ENCODE measurements at regions not wholly inside any gene's neighbourhood (a gene's known extent, or its start where the extent isn't known, plus 50 kb on each side); places are given as distances from the start of the nearest gene placed in this dataset.

DNA sequence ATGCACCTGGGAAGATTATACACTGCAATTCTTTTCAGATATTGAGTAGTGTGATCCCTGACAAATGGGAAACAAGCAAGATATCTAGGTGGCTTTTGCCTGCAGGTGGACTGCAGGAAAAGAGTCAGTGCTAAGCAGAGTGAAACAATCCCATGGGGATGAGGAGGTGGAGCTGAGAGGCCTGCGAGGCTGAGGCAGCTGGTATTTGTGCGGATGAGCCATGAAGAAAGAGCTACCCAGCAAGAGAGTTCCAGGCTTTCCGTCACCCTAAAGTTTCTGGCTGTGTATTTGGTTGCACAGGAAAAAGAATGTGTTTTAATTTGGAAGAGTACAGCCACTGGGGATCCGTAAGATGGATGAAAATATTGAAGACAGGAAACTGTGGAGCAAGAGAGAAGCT, 714.1 kb upstream of the COBL start:
- no peak for DNase-seq
- no peak for TF ChIP-seq EP300 (IDR thresholded peaks at IDR 0.05)
- TF ChIP-seq, protein P1, sequence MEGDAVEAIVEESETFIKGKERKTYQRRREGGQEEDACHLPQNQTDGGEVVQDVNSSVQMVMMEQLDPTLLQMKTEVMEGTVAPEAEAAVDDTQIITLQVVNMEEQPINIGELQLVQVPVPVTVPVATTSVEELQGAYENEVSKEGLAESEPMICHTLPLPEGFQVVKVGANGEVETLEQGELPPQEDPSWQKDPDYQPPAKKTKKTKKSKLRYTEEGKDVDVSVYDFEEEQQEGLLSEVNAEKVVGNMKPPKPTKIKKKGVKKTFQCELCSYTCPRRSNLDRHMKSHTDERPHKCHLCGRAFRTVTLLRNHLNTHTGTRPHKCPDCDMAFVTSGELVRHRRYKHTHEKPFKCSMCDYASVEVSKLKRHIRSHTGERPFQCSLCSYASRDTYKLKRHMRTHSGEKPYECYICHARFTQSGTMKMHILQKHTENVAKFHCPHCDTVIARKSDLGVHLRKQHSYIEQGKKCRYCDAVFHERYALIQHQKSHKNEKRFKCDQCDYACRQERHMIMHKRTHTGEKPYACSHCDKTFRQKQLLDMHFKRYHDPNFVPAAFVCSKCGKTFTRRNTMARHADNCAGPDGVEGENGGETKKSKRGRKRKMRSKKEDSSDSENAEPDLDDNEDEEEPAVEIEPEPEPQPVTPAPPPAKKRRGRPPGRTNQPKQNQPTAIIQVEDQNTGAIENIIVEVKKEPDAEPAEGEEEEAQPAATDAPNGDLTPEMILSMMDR (IDR thresholded peaks at IDR 0.05) = no peak
- no peak for TF ChIP-seq POLR2A (IDR thresholded peaks at IDR 0.05)
- TF ChIP-seq POLR2AphosphoS5 (IDR thresholded peaks at IDR 0.05) = no peak
- 75 to 92% methylated on average over 4 of the region's 4 CpGs for WGBS, 2 donors
- Histone ChIP-seq H3K27ac (no peak overlapping the region), H3K4me3 (no peak overlapping the region), H3K9me3 (no peaks in the 10 kb centered on the region), H3K4me1 (no peaks in the 10 kb centered on the region), H3K36me3 (no peaks in the 10 kb centered on the region), H3K27me3 (no peaks in the 10 kb centered on the region)
- intact Hi-C loops (cut with DNase I) = no loop called here

DNA sequence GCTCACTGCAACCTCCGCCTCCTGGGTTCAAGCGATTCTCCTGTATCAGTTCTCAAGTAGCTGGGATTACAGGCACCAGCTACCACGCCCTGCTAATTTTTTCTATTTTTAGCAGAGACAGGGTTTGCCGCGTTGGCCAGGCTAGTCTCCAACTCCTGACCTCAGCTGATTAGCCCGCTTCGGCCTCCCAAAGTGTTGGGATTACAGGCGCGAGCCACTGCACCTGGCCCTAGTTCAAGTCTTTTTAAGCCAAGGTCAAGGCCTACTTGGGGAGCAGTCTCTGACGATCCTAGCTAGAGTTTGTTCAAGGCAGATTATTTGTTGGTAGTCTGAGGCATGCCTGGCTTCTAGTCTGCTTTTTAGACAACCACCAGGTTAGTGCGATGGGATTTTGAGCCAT, 709.5 kb upstream of the COBL start:
- Histone ChIP-seq H3K27ac (no peak overlapping the region), H3K9me3 (no peaks in the 10 kb centered on the region), H3K27me3 (no peaks in the 10 kb centered on the region), H3K4me1 (no peaks in the 10 kb centered on the region), H3K4me3 (no peak overlapping the region), H3K36me3 (no peaks in the 10 kb centered on the region)
- WGBS, 2 donors = 78 to 84% methylated on average over 11 of the region's 11 CpGs
- intact Hi-C loops (cut with DNase I) = no loop called here
- no peak for DNase-seq
- TF ChIP-seq POLR2AphosphoS5 (IDR thresholded peaks at IDR 0.05) = no peak
- TF ChIP-seq POLR2A (IDR thresholded peaks at IDR 0.05) = no peak
- TF ChIP-seq, protein P1 (IDR thresholded peaks at IDR 0.05) = no peak
- no peak for TF ChIP-seq EP300 (IDR thresholded peaks at IDR 0.05)

- Histone ChIP-seq H3K9me3 (no peaks in the 10 kb centered on the region), H3K4me3 (no peak overlapping the region), H3K27me3 (no peaks in the 10 kb centered on the region), H3K4me1 (no peaks in the 10 kb centered on the region), H3K27ac (no peak overlapping the region), H3K36me3 (no peaks in the 10 kb centered on the region)
- TF ChIP-seq POLR2AphosphoS5 (IDR thresholded peaks at IDR 0.05) (no peak), POLR2A (IDR thresholded peaks at IDR 0.05) (no peak), EP300 (IDR thresholded peaks at IDR 0.05) (no peak)
- TF ChIP-seq, protein P1 (IDR thresholded peaks at IDR 0.05) = no peak
- 25 to 42% methylated on average over 3 of the region's 3 CpGs for WGBS, 2 donors
- no peak for DNase-seq
- intact Hi-C loops (cut with DNase I) = no loop called here
Measured at GRCh38 chr7:52021343-52021742, 704.7 kb upstream of the COBL start.

DNA sequence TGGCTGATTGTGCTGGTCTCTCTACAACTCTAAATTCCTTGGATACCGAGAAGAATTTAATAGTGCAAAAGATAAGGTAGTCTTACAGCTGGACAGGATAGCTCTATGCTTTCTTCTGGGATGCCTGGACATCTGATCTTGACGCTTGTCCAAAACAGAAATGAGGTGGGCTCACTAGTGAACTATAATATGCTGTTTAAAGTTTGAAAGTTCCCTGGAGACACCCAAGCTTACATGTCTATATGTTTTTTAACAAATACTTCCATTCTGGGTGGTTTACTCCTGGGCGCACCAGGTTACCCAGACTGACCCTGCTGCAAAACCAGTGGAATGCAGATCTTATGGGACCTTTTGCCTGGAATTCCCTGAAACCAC, 702.1 kb upstream of the COBL start:
- no peak for TF ChIP-seq POLR2A (IDR thresholded peaks at IDR 0.05)
- no peak for TF ChIP-seq POLR2AphosphoS5 (IDR thresholded peaks at IDR 0.05)
- TF ChIP-seq, protein P1 (IDR thresholded peaks at IDR 0.05) = no peak
- no peak for TF ChIP-seq EP300 (IDR thresholded peaks at IDR 0.05)
- intact Hi-C loops (cut with DNase I) = no loop called here
- Histone ChIP-seq H3K4me1 (no peaks in the 10 kb centered on the region), H3K36me3 (no peaks in the 10 kb centered on the region), H3K27ac (no peak overlapping the region), H3K4me3 (no peak overlapping the region), H3K9me3 (no peaks in the 10 kb centered on the region), H3K27me3 (no peaks in the 10 kb centered on the region)
- no peak for DNase-seq
- 88 to 92% methylated on average over 3 of the region's 3 CpGs for WGBS, 2 donors

All from sigmoid colon (tissue), 6 donors.